PFSK-1 (cell line): ENCODE measurements at regions not wholly inside any gene's neighbourhood (a gene's known extent, or its start where the extent isn't known, plus 50 kb on each side); places are given as distances from the start of the nearest gene placed in this dataset.

Source experiments
- FOXP2 ChIP-seq: optimal IDR thresholded peaks from 2 replicates; pipeline ENCODE3; 2011; ENCODE audit warnings: borderline replicate concordance, control low read depth, inconsistent platforms; ENCODE audit not compliant: insufficient read depth; ENCODE audit errors: extremely low read length, extremely low read depth
- POLR2AphosphoS5 ChIP-seq: IDR thresholded peaks from 2 replicates; pipeline ENCODE4 v1.6.1; 2012; ENCODE audit warnings: low read depth, mild to moderate bottlenecking, control low read depth, low read length, moderate library complexity
- REST ChIP-seq, 2 experiments: IDR thresholded peaks; 2 replicates each; pipeline versions ENCODE4 v1.6.1 to v1.8.0; 2011 to 2012; ENCODE audit warnings: low read depth in 2 of 2, low read length in 2 of 2, control low read depth in 1 of 2, inconsistent platforms in 1 of 2, mild to moderate bottlenecking in 1 of 2, moderate library complexity in 1 of 2; ENCODE audit not compliant: insufficient read depth in 1 of 2
- SIN3A ChIP-seq: IDR thresholded peaks from 2 replicates; pipeline ENCODE4 v1.6.1; 2012; ENCODE audit warnings: mild to moderate bottlenecking, low read length, moderate library complexity, borderline replicate concordance; ENCODE audit not compliant: insufficient read depth
- TAF1 ChIP-seq: IDR thresholded peaks from 2 replicates; pipeline ENCODE4 v1.6.1; 2012; ENCODE audit warnings: low read length, control low read depth, borderline replicate concordance; ENCODE audit not compliant: insufficient read depth

GRCh38 chr2:12585784-12586183, 131.0 kb upstream of the TRIB2 start:
- TF ChIP-seq SIN3A (no peak), REST (IDR thresholded peaks at IDR 0.05; ENCODE audit: insufficient read depth in 1 of 2, low read depth in 2 of 2, low read length in 2 of 2) (no peak), POLR2AphosphoS5 (no peak), TAF1 (no peak), FOXP2 (no peak)

GRCh38 chr2:12587228-12587627, 129.5 kb upstream of the TRIB2 start:
- TF ChIP-seq FOXP2: no peak
- TF ChIP-seq TAF1: no peak
- no peak for TF ChIP-seq POLR2AphosphoS5
- TF ChIP-seq REST (IDR thresholded peaks at IDR 0.05; ENCODE audit: insufficient read depth in 1 of 2, low read depth in 2 of 2, low read length in 2 of 2): no peak
- TF ChIP-seq SIN3A: no peak

- peak; percentile 68 to 87 for TF ChIP-seq REST (IDR thresholded peaks at IDR 0.05; ENCODE audit: insufficient read depth in 1 of 2, low read depth in 2 of 2, low read length in 2 of 2)
- TF ChIP-seq TAF1: no peak
- no peak for TF ChIP-seq SIN3A
These were observed 128.8 kb upstream of the TRIB2 start for GRCh38 chr2:12587729-12588522.

GRCh38 chr2:12588986-12589385, 127.8 kb upstream of the TRIB2 start:
- TF ChIP-seq POLR2AphosphoS5: no peak
- TF ChIP-seq TAF1: no peak
- no peak for TF ChIP-seq FOXP2
- TF ChIP-seq REST (IDR thresholded peaks at IDR 0.05; ENCODE audit: insufficient read depth in 1 of 2, low read depth in 2 of 2, low read length in 2 of 2): no peak
- TF ChIP-seq SIN3A: no peak

GRCh38 chr2:12589802-12590320, 126.9 kb upstream of the TRIB2 start:
- TF ChIP-seq TAF1: no peak
- no peak for TF ChIP-seq REST (IDR thresholded peaks at IDR 0.05; ENCODE audit: insufficient read depth in 1 of 2, low read depth in 2 of 2, low read length in 2 of 2)
- no peak for TF ChIP-seq FOXP2
- TF ChIP-seq POLR2AphosphoS5: no peak
- TF ChIP-seq SIN3A: no peak
